PFSK-1 (cell line): ENCODE measurements at regions not wholly inside any gene's neighbourhood (a gene's known extent, or its start where the extent isn't known, plus 50 kb on each side); places are given as distances from the start of the nearest gene placed in this dataset.

Experiments
- POLR2AphosphoS5 ChIP-seq: IDR thresholded peaks from 2 replicates; pipeline ENCODE4 v1.6.1; 2012; ENCODE audit warnings: low read depth, mild to moderate bottlenecking, control low read depth, low read length, moderate library complexity
- REST ChIP-seq, 2 experiments: IDR thresholded peaks; 2 replicates each; pipeline versions ENCODE4 v1.6.1 to v1.8.0; 2011 to 2012; ENCODE audit warnings: low read depth in 2 of 2, low read length in 2 of 2, control low read depth in 1 of 2, inconsistent platforms in 1 of 2, mild to moderate bottlenecking in 1 of 2, moderate library complexity in 1 of 2; ENCODE audit not compliant: insufficient read depth in 1 of 2
- SIN3A ChIP-seq: IDR thresholded peaks from 2 replicates; pipeline ENCODE4 v1.6.1; 2012; ENCODE audit warnings: mild to moderate bottlenecking, low read length, moderate library complexity, borderline replicate concordance; ENCODE audit not compliant: insufficient read depth

GRCh38 chr3:145522179-145522578 is 638.8 kb downstream of the PLOD2 start:
- TF ChIP-seq POLR2AphosphoS5 (no peak), SIN3A (no peak), REST (IDR thresholded peaks at IDR 0.05; ENCODE audit: insufficient read depth in 1 of 2, low read depth in 2 of 2, low read length in 2 of 2) (no peak)
